SK-N-SH treated with all-trans-retinoic acid at 6 μM for 48 hours (cell line): ENCODE measurements at regions not wholly inside any gene's neighbourhood (a gene's known extent, or its start where the extent isn't known, plus 50 kb on each side); places are given as distances from the start of the nearest gene placed in this dataset.

Source experiments
- ARNTL ChIP-seq: fragments of 450-650 bp; formaldehyde crosslinking; IDR thresholded peaks from 2 replicates; pipeline ENCODE4 v1.5.0; 2020; ENCODE audit warnings: low read depth, mild to moderate bottlenecking, moderate library complexity, borderline replicate concordance
- ESRRG ChIP-seq: fragments of 250-450 bp; sonication (Bioruptor Pico); IDR thresholded peaks from 2 replicates; pipeline ENCODE4 v1.6.1; 2021; ENCODE audit warnings: mild to moderate bottlenecking
- GLIS3 ChIP-seq: fragments of 250-450 bp; sonication (Bioruptor Pico); IDR thresholded peaks from 2 replicates; pipeline ENCODE4 v1.5.0; 2020; ENCODE audit warnings: mild to moderate bottlenecking, moderate library complexity
- ISL1 ChIP-seq: fragments of 250-450 bp; sonication (Bioruptor Pico); IDR thresholded peaks from 2 replicates; pipeline ENCODE4 v2.1.2; 2022; ENCODE audit warnings: mild to moderate bottlenecking, moderate library complexity
- OSR1 ChIP-seq: fragments of 250-450 bp; sonication (Bioruptor Pico); IDR thresholded peaks from 2 replicates; pipeline ENCODE4 v1.8.0; 2022; ENCODE audit warnings: moderate library complexity, mild to moderate bottlenecking, inconsistent platforms
- RARB ChIP-seq: fragments of 250-450 bp; sonication (Bioruptor Pico); IDR thresholded peaks from 2 replicates; pipeline ENCODE4 v1.8.0; 2021; ENCODE audit warnings: mild to moderate bottlenecking, moderate library complexity
- TOX ChIP-seq: fragments of 250-450 bp; sonication (Bioruptor Pico); IDR thresholded peaks from 2 replicates; pipeline ENCODE4 v1.8.0; 2021; ENCODE audit warnings: mild to moderate bottlenecking, moderate library complexity, borderline replicate concordance
- ZC3H10 ChIP-seq: fragments of 250-450 bp; sonication (Bioruptor Pico); IDR thresholded peaks from 2 replicates; pipeline ENCODE4 v1.5.1; 2021; ENCODE audit warnings: mild to moderate bottlenecking, moderate library complexity
- ZFP30 ChIP-seq: fragments of 450-650 bp; formaldehyde crosslinking; IDR thresholded peaks from 2 replicates; pipeline ENCODE4 v1.5.0; 2022; ENCODE audit warnings: mild to moderate bottlenecking, moderate library complexity
- ZNF565 ChIP-seq: fragments of 450-650 bp; formaldehyde crosslinking; conservative IDR thresholded peaks from 2 replicates; pipeline ENCODE4 v1.5.0; 2020; ENCODE audit warnings: low read depth, mild to moderate bottlenecking, moderate library complexity
- ZNF8 ChIP-seq: fragments of 450-650 bp; formaldehyde crosslinking; IDR thresholded peaks from 2 replicates; pipeline ENCODE4 v1.5.0; 2020; ENCODE audit warnings: mild to moderate bottlenecking, moderate library complexity
- TF ChIP-seq, protein P1 (sequence below): fragments of 250-450 bp; sonication (Bioruptor Pico); IDR thresholded peaks from 2 replicates; pipeline ENCODE4 v1.8.0; 2021; ENCODE audit warnings: low read depth, mild to moderate bottlenecking, moderate library complexity, borderline replicate concordance
- TF ChIP-seq, protein P2 (sequence below): fragments of 250-450 bp; sonication (Bioruptor Pico); IDR thresholded peaks from 2 replicates; pipeline ENCODE4 v1.8.0; 2020; ENCODE audit warnings: mild to moderate bottlenecking, moderate library complexity, borderline replicate concordance

DNA sequence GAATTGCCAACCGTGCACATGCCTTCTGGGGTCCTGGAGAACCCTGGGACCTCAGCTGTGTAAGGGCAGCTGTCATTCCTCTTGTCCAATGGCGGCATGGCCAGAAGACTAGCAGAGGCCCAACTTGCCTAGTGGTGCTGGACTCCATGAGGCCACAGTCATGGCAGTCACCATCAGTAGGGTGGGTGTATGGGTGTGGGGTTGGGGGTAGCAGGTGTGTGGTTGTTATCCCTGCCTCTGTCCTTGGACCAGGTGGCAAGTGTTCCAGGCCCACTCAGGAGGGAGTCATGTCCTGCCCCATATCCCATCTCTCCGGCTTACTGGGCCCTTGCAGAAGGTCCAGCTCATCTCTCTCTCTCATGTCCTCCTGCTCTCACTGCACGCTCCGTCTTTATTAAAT lies 1596.2 kb downstream of the MRPL39 start:
- TF ChIP-seq GLIS3 (no peak), ZFP30 (CRISPR knock-in tag) (no peak), ZC3H10 (CRISPR knock-in tag) (no peak), ISL1 (CRISPR knock-in tag) (no peak), RARB (CRISPR knock-in tag) (no peak), OSR1 (no peak), ZNF565 (CRISPR knock-in tag) (no peak), ARNTL (CRISPR knock-in tag) (no peak), ZNF8 (CRISPR knock-in tag) (no peak), TOX (no peak), ESRRG (CRISPR knock-in tag) (no peak)
- TF ChIP-seq, protein P1, sequence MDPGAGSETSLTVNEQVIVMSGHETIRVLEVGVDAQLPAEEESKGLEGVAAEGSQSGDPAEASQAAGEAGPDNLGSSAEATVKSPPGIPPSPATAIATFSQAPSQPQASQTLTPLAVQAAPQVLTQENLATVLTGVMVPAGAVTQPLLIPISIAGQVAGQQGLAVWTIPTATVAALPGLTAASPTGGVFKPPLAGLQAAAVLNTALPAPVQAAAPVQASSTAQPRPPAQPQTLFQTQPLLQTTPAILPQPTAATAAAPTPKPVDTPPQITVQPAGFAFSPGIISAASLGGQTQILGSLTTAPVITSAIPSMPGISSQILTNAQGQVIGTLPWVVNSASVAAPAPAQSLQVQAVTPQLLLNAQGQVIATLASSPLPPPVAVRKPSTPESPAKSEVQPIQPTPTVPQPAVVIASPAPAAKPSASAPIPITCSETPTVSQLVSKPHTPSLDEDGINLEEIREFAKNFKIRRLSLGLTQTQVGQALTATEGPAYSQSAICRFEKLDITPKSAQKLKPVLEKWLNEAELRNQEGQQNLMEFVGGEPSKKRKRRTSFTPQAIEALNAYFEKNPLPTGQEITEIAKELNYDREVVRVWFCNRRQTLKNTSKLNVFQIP = no peak
- TF ChIP-seq, protein P2, sequence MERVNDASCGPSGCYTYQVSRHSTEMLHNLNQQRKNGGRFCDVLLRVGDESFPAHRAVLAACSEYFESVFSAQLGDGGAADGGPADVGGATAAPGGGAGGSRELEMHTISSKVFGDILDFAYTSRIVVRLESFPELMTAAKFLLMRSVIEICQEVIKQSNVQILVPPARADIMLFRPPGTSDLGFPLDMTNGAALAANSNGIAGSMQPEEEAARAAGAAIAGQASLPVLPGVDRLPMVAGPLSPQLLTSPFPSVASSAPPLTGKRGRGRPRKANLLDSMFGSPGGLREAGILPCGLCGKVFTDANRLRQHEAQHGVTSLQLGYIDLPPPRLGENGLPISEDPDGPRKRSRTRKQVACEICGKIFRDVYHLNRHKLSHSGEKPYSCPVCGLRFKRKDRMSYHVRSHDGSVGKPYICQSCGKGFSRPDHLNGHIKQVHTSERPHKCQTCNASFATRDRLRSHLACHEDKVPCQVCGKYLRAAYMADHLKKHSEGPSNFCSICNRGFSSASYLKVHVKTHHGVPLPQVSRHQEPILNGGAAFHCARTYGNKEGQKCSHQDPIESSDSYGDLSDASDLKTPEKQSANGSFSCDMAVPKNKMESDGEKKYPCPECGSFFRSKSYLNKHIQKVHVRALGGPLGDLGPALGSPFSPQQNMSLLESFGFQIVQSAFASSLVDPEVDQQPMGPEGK = no peak
